ENCODE measurements at regions not wholly inside any gene's neighbourhood (a gene's known extent, or its start where the extent isn't known, plus 50 kb on each side); places are given as distances from the start of the nearest gene placed in this dataset.

DNA sequence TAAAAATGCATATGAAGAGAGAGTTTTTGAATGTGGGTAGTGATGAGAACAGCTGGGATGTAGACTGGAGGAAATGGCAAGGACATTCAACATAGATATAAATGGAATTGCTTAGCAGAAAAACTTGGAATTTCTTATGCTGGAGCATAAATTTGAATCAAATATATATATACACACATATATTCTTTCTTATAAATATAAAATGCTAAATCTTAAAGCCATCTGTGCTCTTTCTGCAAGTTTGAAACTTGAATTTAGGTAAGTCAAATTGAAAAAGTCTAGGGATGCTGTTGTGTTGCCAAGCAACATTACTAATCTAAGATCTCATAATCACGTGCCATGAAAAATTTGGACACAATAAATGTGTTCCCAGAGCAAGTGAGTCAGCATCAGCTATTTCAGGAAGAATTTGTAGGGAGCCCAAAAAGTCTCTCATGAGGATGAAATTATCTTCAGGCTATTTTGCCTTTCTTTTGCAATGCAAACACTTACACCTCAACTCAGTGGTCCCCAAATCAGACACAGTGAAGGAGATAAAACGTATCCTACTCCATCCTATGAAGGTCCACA, 58.4 kb upstream of the ALDH1A1 start:
- TF ChIP-seq POLR2A (IDR thresholded peaks at IDR 0.05; ENCODE audit: low read depth, low read length) (no peak), POLR2AphosphoS5 (IDR thresholded peaks at IDR 0.05; ENCODE audit: low read depth, low read length) (no peak), PAX5 (IDR thresholded peaks at IDR 0.05; ENCODE audit: insufficient read depth, low read length, severe bottlenecking) (no peak)
